H9 (cell line): ENCODE measurements at regions not wholly inside any gene's neighbourhood (a gene's known extent, or its start where the extent isn't known, plus 50 kb on each side); places are given as distances from the start of the nearest gene placed in this dataset.

Source experiments
- DNase-seq: peaks from one replicate; pipeline ENCODE4 v3.0.0-alpha.2; 2017
- H2AFZ ChIP-seq: one replicate; pipeline ENCODE4 v1.6.1; 2013; ENCODE audit warnings: mild to moderate bottlenecking, low read length, control low read depth, moderate library complexity
- H2AK5ac ChIP-seq: 2 replicates; pipeline ENCODE4 v1.6.1; 2013; ENCODE audit warnings: low read length, control low read depth, mixed read lengths; ENCODE audit not compliant: insufficient read length
- H2BK120ac ChIP-seq: one replicate; pipeline ENCODE4 v1.6.1; 2013; ENCODE audit warnings: low read depth, mild to moderate bottlenecking, low read length, control low read depth, inconsistent platforms; ENCODE audit not compliant: poor library complexity, severe bottlenecking
- H2BK12ac ChIP-seq: 2 replicates; pipeline ENCODE4 v1.6.1; 2013; ENCODE audit warnings: low read length, control low read depth, mixed read lengths, low read depth; ENCODE audit not compliant: insufficient read length
- H2BK15ac ChIP-seq: 2 replicates; pipeline ENCODE4 v1.6.1; 2013; ENCODE audit warnings: low read depth, low read length, control low read depth
- H2BK20ac ChIP-seq: one replicate; pipeline ENCODE4 v1.6.1; 2013; ENCODE audit warnings: low read depth, mild to moderate bottlenecking, low read length, control low read depth, inconsistent platforms; ENCODE audit not compliant: poor library complexity, severe bottlenecking
- H2BK5ac ChIP-seq: 2 replicates; pipeline ENCODE4 v1.6.1; 2013; ENCODE audit warnings: low read length, control low read depth, mixed read lengths; ENCODE audit not compliant: insufficient read length
- H3K14ac ChIP-seq: 2 replicates; pipeline ENCODE4 v1.6.1; 2013; ENCODE audit warnings: low read length, control low read depth; ENCODE audit not compliant: insufficient read depth
- H3K18ac ChIP-seq: 2 replicates; pipeline ENCODE4 v1.6.1; 2013; ENCODE audit warnings: low read depth, mild to moderate bottlenecking, mixed read lengths, low read length, control low read depth; ENCODE audit not compliant: insufficient read length
- H3K23ac ChIP-seq: 2 replicates; pipeline ENCODE4 v1.6.1; 2013; ENCODE audit warnings: low read length, control low read depth, mixed read lengths, low read depth; ENCODE audit not compliant: insufficient read length
- H3K23me2 ChIP-seq: 2 replicates; pipeline ENCODE4 v1.6.1; 2013; ENCODE audit warnings: low read depth, mild to moderate bottlenecking, mixed read lengths, low read length, control low read depth; ENCODE audit not compliant: insufficient read length, poor library complexity, severe bottlenecking
- H3K27ac ChIP-seq: 2 replicates; pipeline ENCODE4 v1.5.1; 2013; ENCODE audit warnings: low read length, control low read depth, mixed read lengths, low read depth; ENCODE audit not compliant: insufficient read length
- H3K27me3 ChIP-seq: 2 replicates; pipeline ENCODE4 v1.6.1; 2013; ENCODE audit warnings: low read length, control low read depth, inconsistent platforms; ENCODE audit not compliant: insufficient read depth
- H3K4ac ChIP-seq: 2 replicates; pipeline ENCODE4 v1.6.1; 2013; ENCODE audit warnings: low read depth, mild to moderate bottlenecking, control low read depth, inconsistent platforms, low read length, moderate library complexity
- H3K4me1 ChIP-seq: 2 replicates; pipeline ENCODE4 v1.6.1; 2013; ENCODE audit warnings: low read length, control low read depth, inconsistent platforms; ENCODE audit not compliant: insufficient read depth
- H3K4me2 ChIP-seq: 2 replicates; pipeline ENCODE4 v1.6.1; 2013; ENCODE audit warnings: low read length, control low read depth, mixed read lengths; ENCODE audit not compliant: insufficient read length, insufficient read depth
- H3K56ac ChIP-seq: 2 replicates; pipeline ENCODE4 v1.6.1; 2013; ENCODE audit warnings: low read depth, mild to moderate bottlenecking, mixed read lengths, low read length, control low read depth; ENCODE audit not compliant: insufficient read length
- H3K79me1 ChIP-seq: 2 replicates; pipeline ENCODE4 v1.6.1; 2013; ENCODE audit warnings: low read depth, mild to moderate bottlenecking, moderate library complexity, low read length, control low read depth, inconsistent platforms; ENCODE audit not compliant: insufficient read depth, poor library complexity, severe bottlenecking
- H3K79me2 ChIP-seq: 2 replicates; pipeline ENCODE4 v1.6.1; 2013; ENCODE audit warnings: low read length, control low read depth, inconsistent platforms; ENCODE audit not compliant: insufficient read depth
- H3K9ac ChIP-seq: 2 replicates; pipeline ENCODE4 v1.6.1; 2013; ENCODE audit warnings: low read length, control low read depth, mixed read lengths; ENCODE audit not compliant: insufficient read length; ENCODE audit errors: extremely low read depth
- H3K9me3 ChIP-seq: one replicate; pipeline ENCODE4 v1.6.1; 2013; ENCODE audit warnings: low read depth, low read length, inconsistent platforms; ENCODE audit not compliant: control insufficient read depth
- H3T11ph ChIP-seq: one replicate; pipeline ENCODE4 v1.6.1; 2013; ENCODE audit warnings: mild to moderate bottlenecking, low read length, control low read depth, inconsistent platforms
- H4K20me1 ChIP-seq: one replicate; pipeline ENCODE4 v1.6.1; 2013; ENCODE audit not compliant: control insufficient read depth, insufficient read length, insufficient read depth
- H4K5ac ChIP-seq: 2 replicates; pipeline ENCODE4 v1.6.1; 2013; ENCODE audit warnings: low read depth, mild to moderate bottlenecking, mixed read lengths, low read length, control low read depth; ENCODE audit not compliant: insufficient read length
- H4K8ac ChIP-seq: replicated peaks from 2 replicates; pipeline ENCODE4 v1.6.1; 2013; ENCODE audit warnings: low read length, control low read depth, mixed read lengths, low read depth; ENCODE audit not compliant: insufficient read length
- H4K91ac ChIP-seq: 2 replicates; pipeline ENCODE4 v1.6.1; 2013; ENCODE audit warnings: low read depth, mild to moderate bottlenecking, moderate library complexity, mixed read lengths, low read length, control low read depth; ENCODE audit not compliant: insufficient read length
- H3K27ac Mint-ChIP-seq, 3 experiments: 2 replicates in 2 of 3; 3 replicates in 1 of 3; pipeline ENCODE4 v1.8.0; 2020 to 2021; ENCODE audit warnings: mixed read lengths in 3 of 3, mild to moderate bottlenecking in 1 of 3, moderate library complexity in 1 of 3
- H3K27me3 Mint-ChIP-seq: 2 replicates; pipeline ENCODE4 v1.8.0; 2021; ENCODE audit warnings: low read depth, mild to moderate bottlenecking, moderate library complexity, mixed read lengths
- H3K36me3 Mint-ChIP-seq, 3 experiments: 2 replicates in 2 of 3; 3 replicates in 1 of 3; pipeline ENCODE4 v1.8.0; 2020 to 2021; ENCODE audit warnings: low read depth in 3 of 3, mixed read lengths in 3 of 3; ENCODE audit not compliant: insufficient read depth in 1 of 3
- H3K4me1 Mint-ChIP-seq, 2 experiments: 2 replicates each; pipeline ENCODE4 v1.8.0; 2020; ENCODE audit warnings: mixed read lengths in 2 of 2
- H3K4me3 Mint-ChIP-seq, 2 experiments: 2 replicates in 1 of 2; 3 replicates in 1 of 2; pipeline ENCODE4 v1.8.0; 2020 to 2021; ENCODE audit warnings: mild to moderate bottlenecking in 2 of 2, mixed read lengths in 2 of 2, moderate library complexity in 1 of 2
- H3K9me3 Mint-ChIP-seq, 2 experiments: 2 replicates in 1 of 2; 3 replicates in 1 of 2; pipeline ENCODE4 v1.8.0; 2020; ENCODE audit warnings: mild to moderate bottlenecking in 2 of 2, mixed read lengths in 2 of 2, moderate library complexity in 1 of 2
- WGBS: extraction: QIAGEN DNeasy Blood & Tissue Kit; methylation state at CpG from one replicate; pipeline ENCODE4 v1.1.7; 2013; ENCODE audit warnings: missing lambda C conversion rate, low lambda C conversion rate, mixed read lengths; ENCODE audit not compliant: insufficient read length; ENCODE audit errors: extremely low coverage; 5-methylcytosine and 5-hydroxymethylcytosine counted together
- TF ChIP-seq, protein P1 (sequence below): fragments of 200-600 bp; sonication (generic); conservative IDR thresholded peaks from 3 replicates; pipeline ENCODE4 v1.8.0; 2021; ENCODE audit warnings: antibody characterized with exemption, mild to moderate bottlenecking

GRCh38 chr5:125313555-125313954 lies 567.1 kb upstream of the ZNF608 start:
- Histone ChIP-seq H2BK12ac (no peak overlapping the region), H3K79me2 (no peaks in the 10 kb centered on the region), H3K4me2 (no peak overlapping the region), H4K5ac (no peak overlapping the region), H3K9ac (no peak overlapping the region), H2BK15ac (no peak overlapping the region), H3T11ph (no peak overlapping the region), H2BK20ac (no peak overlapping the region), H3K4me1 (peaks cover 1% of the 10 kb centered on the region; the same call in 1 of the 2 replicates), H2AFZ (no peak overlapping the region), H4K91ac (no peak overlapping the region), H2AK5ac (no peak overlapping the region), H2BK120ac (no peak overlapping the region), H3K56ac (no peak overlapping the region), H3K23ac (no peak overlapping the region), H3K14ac (no peak overlapping the region), H4K20me1 (no peaks in the 10 kb centered on the region), H3K18ac (no peak overlapping the region), H3K23me2 (no peaks in the 10 kb centered on the region), H3K4ac (no peak overlapping the region), H3K27ac (no peak overlapping the region), H3K27me3 (no peaks in the 10 kb centered on the region), H2BK5ac (no peak overlapping the region), H4K8ac (no peak overlapping the region), H3K79me1 (no peaks in the 10 kb centered on the region), H3K9me3 (no peaks in the 10 kb centered on the region)
- Mint-ChIP-seq H3K36me3 (peaks cover 18 to 35% (median 28%) of the 10 kb centered on the region in 3 experiments), H3K9me3 (peaks cover 29% of the 10 kb centered on the region in 2 experiments), H3K27ac (no peak overlapping the region), H3K4me1 (peaks cover 25 to 31% of the 10 kb centered on the region in 2 experiments), H3K27me3 (peaks cover 2% of the 10 kb centered on the region; the same call in 1 of the 2 replicates), H3K4me3 (no peak overlapping the region)
- TF ChIP-seq, protein P1, sequence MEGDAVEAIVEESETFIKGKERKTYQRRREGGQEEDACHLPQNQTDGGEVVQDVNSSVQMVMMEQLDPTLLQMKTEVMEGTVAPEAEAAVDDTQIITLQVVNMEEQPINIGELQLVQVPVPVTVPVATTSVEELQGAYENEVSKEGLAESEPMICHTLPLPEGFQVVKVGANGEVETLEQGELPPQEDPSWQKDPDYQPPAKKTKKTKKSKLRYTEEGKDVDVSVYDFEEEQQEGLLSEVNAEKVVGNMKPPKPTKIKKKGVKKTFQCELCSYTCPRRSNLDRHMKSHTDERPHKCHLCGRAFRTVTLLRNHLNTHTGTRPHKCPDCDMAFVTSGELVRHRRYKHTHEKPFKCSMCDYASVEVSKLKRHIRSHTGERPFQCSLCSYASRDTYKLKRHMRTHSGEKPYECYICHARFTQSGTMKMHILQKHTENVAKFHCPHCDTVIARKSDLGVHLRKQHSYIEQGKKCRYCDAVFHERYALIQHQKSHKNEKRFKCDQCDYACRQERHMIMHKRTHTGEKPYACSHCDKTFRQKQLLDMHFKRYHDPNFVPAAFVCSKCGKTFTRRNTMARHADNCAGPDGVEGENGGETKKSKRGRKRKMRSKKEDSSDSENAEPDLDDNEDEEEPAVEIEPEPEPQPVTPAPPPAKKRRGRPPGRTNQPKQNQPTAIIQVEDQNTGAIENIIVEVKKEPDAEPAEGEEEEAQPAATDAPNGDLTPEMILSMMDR = no peak
- no peak for DNase-seq
- WGBS = no CpG with 5 or more reads among the region's 4 CpGs
